ENCODE measurements at regions not wholly inside any gene's neighbourhood (a gene's known extent, or its start where the extent isn't known, plus 50 kb on each side); places are given as distances from the start of the nearest gene placed in this dataset.

DNA sequence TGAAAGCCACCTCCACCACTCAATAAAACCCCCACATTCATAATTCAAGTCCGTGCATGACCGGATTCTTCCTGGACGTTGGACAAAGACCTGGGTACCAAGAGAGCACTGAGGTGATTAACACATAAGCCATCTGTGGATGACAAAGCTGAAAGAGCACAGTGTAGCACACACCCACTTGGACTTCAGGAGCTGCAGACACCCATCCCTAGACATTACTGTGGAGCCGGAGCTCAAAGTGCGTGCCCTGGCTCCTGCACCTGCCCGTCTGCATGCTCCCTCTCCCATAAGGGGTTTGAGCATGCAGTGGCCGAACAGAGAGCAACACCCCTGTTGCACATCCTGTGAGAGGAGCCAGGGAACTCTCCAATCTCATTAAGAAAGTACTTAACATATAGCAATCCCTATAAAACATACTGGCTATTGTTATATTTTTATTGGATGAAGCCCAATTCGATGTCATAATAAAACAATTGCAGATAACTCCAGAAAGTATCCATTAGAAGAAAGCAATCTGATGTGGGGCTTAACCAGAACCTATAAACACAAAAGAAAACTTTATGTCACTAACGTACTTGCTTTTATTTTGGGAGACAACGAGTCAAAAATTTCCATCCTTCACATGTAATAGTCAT lies 1174.2 kb upstream of the C9orf72 start:
- TF ChIP-seq, protein P1, sequence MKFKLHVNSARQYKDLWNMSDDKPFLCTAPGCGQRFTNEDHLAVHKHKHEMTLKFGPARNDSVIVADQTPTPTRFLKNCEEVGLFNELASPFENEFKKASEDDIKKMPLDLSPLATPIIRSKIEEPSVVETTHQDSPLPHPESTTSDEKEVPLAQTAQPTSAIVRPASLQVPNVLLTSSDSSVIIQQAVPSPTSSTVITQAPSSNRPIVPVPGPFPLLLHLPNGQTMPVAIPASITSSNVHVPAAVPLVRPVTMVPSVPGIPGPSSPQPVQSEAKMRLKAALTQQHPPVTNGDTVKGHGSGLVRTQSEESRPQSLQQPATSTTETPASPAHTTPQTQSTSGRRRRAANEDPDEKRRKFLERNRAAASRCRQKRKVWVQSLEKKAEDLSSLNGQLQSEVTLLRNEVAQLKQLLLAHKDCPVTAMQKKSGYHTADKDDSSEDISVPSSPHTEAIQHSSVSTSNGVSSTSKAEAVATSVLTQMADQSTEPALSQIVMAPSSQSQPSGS (CRISPR knock-in tag; IDR thresholded peaks at IDR 0.05) = no peak
- TF ChIP-seq ESRRA (CRISPR knock-in tag; IDR thresholded peaks at IDR 0.05; ENCODE audit: low read depth) (no peak), ZNF441 (CRISPR knock-in tag; IDR thresholded peaks at IDR 0.05; ENCODE audit: borderline replicate concordance) (no peak), PHF8 (CRISPR knock-in tag; IDR thresholded peaks at IDR 0.05) (no peak), ZNF747 (CRISPR knock-in tag; IDR thresholded peaks at IDR 0.05; ENCODE audit: borderline replicate concordance) (no peak), MAZ (IDR thresholded peaks at IDR 0.05; ENCODE audit: borderline replicate concordance, low read depth, low read length) (no peak), MAZ (CRISPR knock-in tag; IDR thresholded peaks at IDR 0.05; ENCODE audit: low read depth) (no peak), ZNF282 (IDR thresholded peaks at IDR 0.05; ENCODE audit: partially characterized antibody) (no peak), NFE2 (CRISPR knock-in tag; IDR thresholded peaks at IDR 0.05) (no peak), ZNF850 (CRISPR knock-in tag; conservative IDR thresholded peaks at IDR 0.05) (no peak), RELA (CRISPR knock-in tag; IDR thresholded peaks at IDR 0.05) (no peak)
- TF ChIP-seq, protein P2, sequence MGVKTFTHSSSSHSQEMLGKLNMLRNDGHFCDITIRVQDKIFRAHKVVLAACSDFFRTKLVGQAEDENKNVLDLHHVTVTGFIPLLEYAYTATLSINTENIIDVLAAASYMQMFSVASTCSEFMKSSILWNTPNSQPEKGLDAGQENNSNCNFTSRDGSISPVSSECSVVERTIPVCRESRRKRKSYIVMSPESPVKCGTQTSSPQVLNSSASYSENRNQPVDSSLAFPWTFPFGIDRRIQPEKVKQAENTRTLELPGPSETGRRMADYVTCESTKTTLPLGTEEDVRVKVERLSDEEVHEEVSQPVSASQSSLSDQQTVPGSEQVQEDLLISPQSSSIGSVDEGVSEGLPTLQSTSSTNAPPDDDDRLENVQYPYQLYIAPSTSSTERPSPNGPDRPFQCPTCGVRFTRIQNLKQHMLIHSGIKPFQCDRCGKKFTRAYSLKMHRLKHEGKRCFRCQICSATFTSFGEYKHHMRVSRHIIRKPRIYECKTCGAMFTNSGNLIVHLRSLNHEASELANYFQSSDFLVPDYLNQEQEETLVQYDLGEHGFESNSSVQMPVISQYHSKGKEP (CRISPR knock-in tag; IDR thresholded peaks at IDR 0.05) = no peak
- TF ChIP-seq, protein P3, sequence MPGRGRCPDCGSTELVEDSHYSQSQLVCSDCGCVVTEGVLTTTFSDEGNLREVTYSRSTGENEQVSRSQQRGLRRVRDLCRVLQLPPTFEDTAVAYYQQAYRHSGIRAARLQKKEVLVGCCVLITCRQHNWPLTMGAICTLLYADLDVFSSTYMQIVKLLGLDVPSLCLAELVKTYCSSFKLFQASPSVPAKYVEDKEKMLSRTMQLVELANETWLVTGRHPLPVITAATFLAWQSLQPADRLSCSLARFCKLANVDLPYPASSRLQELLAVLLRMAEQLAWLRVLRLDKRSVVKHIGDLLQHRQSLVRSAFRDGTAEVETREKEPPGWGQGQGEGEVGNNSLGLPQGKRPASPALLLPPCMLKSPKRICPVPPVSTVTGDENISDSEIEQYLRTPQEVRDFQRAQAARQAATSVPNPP (CRISPR knock-in tag; IDR thresholded peaks at IDR 0.05) = no peak
- TF ChIP-seq, protein P4, sequence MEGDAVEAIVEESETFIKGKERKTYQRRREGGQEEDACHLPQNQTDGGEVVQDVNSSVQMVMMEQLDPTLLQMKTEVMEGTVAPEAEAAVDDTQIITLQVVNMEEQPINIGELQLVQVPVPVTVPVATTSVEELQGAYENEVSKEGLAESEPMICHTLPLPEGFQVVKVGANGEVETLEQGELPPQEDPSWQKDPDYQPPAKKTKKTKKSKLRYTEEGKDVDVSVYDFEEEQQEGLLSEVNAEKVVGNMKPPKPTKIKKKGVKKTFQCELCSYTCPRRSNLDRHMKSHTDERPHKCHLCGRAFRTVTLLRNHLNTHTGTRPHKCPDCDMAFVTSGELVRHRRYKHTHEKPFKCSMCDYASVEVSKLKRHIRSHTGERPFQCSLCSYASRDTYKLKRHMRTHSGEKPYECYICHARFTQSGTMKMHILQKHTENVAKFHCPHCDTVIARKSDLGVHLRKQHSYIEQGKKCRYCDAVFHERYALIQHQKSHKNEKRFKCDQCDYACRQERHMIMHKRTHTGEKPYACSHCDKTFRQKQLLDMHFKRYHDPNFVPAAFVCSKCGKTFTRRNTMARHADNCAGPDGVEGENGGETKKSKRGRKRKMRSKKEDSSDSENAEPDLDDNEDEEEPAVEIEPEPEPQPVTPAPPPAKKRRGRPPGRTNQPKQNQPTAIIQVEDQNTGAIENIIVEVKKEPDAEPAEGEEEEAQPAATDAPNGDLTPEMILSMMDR (CRISPR knock-in tag; IDR thresholded peaks at IDR 0.05) = no peak
- TF ChIP-seq, protein P5, sequence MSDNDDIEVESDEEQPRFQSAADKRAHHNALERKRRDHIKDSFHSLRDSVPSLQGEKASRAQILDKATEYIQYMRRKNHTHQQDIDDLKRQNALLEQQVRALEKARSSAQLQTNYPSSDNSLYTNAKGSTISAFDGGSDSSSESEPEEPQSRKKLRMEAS (IDR thresholded peaks at IDR 0.05) = no peak
